AG04449 (cell line): ENCODE measurements at regions not wholly inside any gene's neighbourhood (a gene's known extent, or its start where the extent isn't known, plus 50 kb on each side); places are given as distances from the start of the nearest gene placed in this dataset.

Experiments
- CTCF ChIA-PET: fragments of 350-600 bp; formaldehyde crosslinking; extraction: SDS; loops from one replicate; lab custom pipeline; 2021; ENCODE audit warnings: antibody characterized with exemption; lab: Yijun Ruan, JAX
- POLR2A ChIA-PET: fragments of 400-600, 350-600 bp; formaldehyde crosslinking; extraction: SDS; loops from one replicate; lab custom pipeline; 2020; ENCODE audit warnings: antibody characterized with exemption, inconsistent platforms; lab: Yijun Ruan, JAX
- DNase-seq: peaks from one replicate; pipeline ENCODE4 v3.0.0-alpha.2; 2010; ENCODE audit warnings: low read depth, low spot score
- H3K4me3 ChIP-seq: 2 replicates; pipeline ENCODE4 v1.5.1; 2011; ENCODE audit warnings: low read depth, mild to moderate bottlenecking, control low read depth, low read length
- CTCF ChIP-seq: IDR thresholded peaks from one replicate; pipeline ENCODE4 v1.5.1; 2011; ENCODE audit warnings: mild to moderate bottlenecking, moderate library complexity, low read length, control low read depth, inconsistent platforms; ENCODE audit not compliant: insufficient read depth; ENCODE audit errors: missing control alignments

GRCh38 chr5:17803971-17804370 is 169.7 kb downstream of the TAF11L14 start:
- ChIA-PET CTCF (no interaction called here), POLR2A (no interaction called here)
- no peak for DNase-seq
- no peak overlapping the region for H3K4me3 ChIP-seq
- TF ChIP-seq CTCF = no peak

- ChIA-PET POLR2A (no interaction called here), CTCF (interaction anchor here (0.9 kb wide), 1 partner anchor 589 kb away, joined by 3 read pairs; no protein-coding TSS in a partner anchor)
- TF ChIP-seq CTCF = no peak
- no peak overlapping the region for H3K4me3 ChIP-seq
- no peak for DNase-seq
These were observed 171.1 kb downstream of the TAF11L14 start for GRCh38 chr5:17805227-17805825.

- CTCF ChIA-PET = no interaction called here
- no peak overlapping the region for H3K4me3 ChIP-seq
- POLR2A ChIA-PET = no interaction called here
- no peak for TF ChIP-seq CTCF
- DNase-seq = no peak
These were observed 172.7 kb downstream of the TAF11L14 start for GRCh38 chr5:17806818-17807468.

GRCh38 chr5:17808566-17808965 is 174.3 kb downstream of the TAF11L14 start:
- ChIA-PET POLR2A (no interaction called here), CTCF (interaction anchor here (1.0 kb wide), 1 partner anchor 592 kb away, joined by 3 read pairs; no protein-coding TSS in a partner anchor)
- TF ChIP-seq CTCF = no peak
- no peak overlapping the region for H3K4me3 ChIP-seq
- DNase-seq = no peak

- ChIA-PET CTCF (no interaction called here), POLR2A (no interaction called here)
- H3K4me3 ChIP-seq = no peak overlapping the region
- no peak for TF ChIP-seq CTCF
- DNase-seq = no peak
These were observed 176.5 kb downstream of the TAF11L14 start for GRCh38 chr5:17810734-17811133.

GRCh38 chr5:17813214-17813613 is 179.0 kb downstream of the TAF11L14 start:
- no peak for DNase-seq
- no peak for TF ChIP-seq CTCF
- POLR2A ChIA-PET = no interaction called here
- CTCF ChIA-PET = no interaction called here
- no peak overlapping the region for H3K4me3 ChIP-seq
